ENCODE measurements at regions not wholly inside any gene's neighbourhood (a gene's known extent, or its start where the extent isn't known, plus 50 kb on each side); places are given as distances from the start of the nearest gene placed in this dataset.
"Not testable (repeated sequence)": the region's sequence is repeated elsewhere in the genome, so short reads cannot be mapped to it uniquely, and the experiment has no call there.

DNA sequence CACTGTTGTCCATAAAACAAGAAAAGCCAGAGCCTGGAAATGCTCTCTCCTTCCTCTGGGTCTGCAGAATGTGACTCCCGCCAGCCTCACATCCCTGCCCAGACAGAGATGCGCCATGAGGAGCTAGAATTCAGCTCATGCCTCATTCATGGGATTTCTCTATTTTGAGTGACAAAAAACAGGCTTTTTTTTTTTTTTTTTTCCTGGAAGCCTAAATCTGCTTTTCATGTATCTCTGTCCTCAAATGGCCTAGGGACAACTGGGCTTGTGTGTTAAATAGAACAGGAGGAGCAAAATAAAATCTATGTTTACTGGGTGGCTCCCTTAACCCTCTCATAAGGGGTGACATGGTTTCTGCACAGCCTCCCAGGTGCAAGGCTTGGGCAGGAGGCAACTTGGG lies 679.7 kb upstream of the AUTS2 start:
- no peak for DNase-seq (ENCODE audit: low spot score)

DNA sequence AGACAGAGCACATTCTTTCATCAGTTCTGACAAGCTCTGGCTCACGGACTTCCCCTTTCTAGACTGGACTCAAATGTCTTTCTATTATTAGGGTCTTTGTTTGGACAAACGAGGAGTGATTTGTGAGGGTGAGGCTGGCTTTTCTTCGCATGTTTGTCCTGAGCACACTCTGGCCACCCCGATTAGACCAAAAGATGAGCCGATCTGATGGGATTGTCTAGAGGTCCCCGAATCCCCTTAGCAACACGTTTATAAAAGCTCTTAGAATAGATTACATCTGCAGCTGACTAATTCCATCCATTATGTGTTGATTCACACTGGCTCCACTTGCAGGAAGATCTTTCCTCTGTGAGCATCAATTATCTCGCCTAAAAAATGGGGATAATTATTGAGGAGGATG lies 675.4 kb upstream of the AUTS2 start:
- no peak for DNase-seq (ENCODE audit: low spot score)

DNA sequence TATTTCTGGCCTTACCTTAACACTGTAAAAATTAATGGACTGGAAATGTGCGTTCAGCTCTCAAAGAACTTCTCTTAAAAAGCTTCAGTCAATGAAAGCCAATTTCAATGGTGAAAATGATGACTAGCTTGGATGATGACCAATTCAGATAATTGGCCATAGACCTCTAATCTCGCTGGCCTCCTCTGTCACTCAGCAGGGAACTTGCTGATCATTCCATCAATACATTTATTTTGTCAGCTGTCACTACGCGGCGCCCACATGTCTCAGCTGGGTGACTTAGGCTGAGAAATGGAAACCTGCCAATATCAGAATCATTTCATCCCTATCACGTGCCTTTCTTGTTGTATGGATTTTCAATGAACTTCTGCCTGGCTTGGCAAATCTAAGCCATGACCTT lies 673.0 kb upstream of the AUTS2 start:
- no peak for DNase-seq (ENCODE audit: low spot score)

DNA sequence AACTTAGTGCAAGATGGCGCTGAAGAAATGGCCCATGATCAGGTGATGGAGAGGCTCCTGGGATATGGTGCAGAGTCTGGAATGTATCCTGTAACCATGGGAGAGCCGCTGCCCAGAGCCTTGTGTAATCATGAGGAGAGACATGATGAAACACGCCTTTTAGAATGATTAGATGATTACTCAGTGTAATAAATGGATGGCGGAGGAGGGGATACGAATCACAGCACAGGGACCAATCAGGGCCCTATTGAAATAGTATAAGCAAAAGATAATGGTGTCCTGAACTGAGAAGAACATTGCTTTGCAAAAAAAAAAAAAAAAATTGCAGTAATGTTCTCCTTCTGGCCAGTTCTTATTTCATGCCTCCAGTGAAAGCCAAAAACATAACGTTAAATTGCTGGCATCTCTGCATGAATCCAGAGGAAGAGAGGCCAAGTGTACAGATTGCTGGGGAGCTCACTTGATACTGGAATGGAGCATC lies 668.5 kb upstream of the AUTS2 start:
- DNase-seq (ENCODE audit: low spot score), result no peak

DNA sequence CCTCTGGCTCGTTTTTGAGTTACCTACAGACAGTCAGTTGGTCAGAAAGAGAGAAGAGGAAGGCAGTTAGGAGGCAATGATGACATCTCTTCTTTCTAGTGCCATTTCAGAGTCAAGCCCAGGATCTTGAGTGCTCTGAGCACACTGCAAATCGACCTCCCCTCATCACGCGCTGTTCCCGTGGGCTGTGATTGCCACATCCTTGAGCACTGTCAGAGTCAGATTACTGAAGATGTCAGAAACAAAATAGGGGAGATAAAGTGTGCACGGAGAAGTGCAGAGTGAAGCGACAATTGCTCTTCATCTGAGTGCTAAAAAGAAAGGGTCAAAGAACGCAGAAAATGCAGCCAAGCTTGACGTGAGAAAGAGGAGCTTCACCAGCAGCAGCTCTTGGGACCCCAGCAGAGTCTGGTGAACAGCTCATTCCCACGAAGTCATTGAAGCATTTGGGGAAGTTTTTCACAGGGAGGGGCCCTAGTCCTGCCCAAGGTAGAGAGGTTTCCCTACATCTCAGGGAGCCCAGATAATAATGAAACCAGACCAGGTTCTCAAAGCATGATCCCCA lies 661.7 kb upstream of the AUTS2 start:
- no peak for DNase-seq (ENCODE audit: low spot score)

DNA sequence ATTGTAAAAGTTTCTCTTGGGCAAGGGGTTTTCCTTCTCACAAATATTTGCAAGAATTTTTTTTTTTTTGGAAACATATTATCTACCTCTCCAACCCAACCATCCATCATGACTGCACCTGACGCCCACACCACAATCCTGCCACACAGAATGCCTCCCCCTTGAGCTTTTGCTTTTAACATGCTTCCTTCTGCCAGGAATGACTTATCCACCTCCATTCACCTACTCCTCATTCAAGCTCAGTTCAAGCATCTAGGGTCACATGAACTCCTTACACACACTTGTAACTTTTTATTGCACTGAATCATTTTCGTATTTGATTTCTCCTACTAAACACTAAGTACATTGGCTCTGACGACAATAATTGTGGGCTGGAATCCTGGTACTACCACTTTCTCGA lies 660.1 kb upstream of the AUTS2 start:
- DNase-seq (ENCODE audit: low spot score), result no peak

DNA sequence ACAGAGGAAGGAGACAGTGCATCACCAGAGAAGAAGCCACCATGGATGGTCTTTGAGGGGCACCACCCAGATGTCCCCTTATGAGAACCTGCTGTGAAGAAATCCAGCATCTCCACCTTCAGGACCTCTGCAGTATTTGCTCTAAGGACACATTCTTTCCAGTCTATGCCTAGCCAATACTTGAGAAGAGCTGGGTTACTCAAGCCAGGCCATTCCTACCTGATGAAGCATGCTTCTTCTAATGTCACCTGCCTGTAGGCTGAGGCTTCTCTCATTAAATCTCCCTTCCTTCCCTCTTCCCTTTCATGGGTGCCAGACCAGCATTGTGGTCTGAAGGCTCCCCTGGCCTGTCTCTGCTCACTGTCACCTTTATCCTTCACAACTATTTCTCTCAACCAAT lies 654.5 kb upstream of the AUTS2 start:
- no peak for DNase-seq (ENCODE audit: low spot score)

DNA sequence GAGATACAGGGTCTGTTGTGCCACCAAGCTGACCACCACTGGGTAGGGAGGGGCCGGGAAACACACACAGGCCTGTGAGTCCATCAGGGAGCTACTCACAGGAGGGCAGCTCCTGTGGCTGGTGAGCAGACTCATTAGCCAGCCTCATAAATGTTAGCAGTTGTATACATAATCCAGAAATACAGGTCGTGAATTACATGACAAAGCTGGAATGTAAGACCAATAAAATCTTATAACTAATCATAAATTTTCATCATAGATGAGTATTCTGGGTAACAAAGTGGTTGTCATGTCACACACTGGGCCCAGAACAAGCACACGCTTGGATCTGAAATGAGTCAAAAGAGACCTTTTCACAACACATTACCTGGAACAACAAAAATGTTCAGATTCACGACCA lies 642.6 kb upstream of the AUTS2 start:
- DNase-seq (ENCODE audit: low spot score), result no peak

DNA sequence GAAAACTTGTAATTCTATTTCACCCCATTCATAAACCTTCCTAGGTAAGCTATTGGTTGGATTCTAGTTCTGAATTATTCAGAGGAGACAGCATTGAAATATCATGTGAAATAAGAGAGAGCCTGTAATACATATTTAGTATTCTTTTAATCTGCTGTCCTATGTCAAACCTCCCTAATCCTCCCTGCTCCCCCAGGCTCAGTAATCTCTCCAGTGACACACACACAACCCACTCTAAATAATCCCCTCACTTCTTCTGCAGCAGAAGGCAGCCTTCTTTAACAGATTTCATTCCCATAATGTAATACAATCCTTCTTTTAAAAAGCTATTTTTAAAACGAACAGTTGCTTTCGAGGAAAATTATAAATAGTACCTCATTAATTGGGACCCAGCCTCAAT lies 639.7 kb upstream of the AUTS2 start:
- DNase-seq (ENCODE audit: low spot score), result no peak

DNA sequence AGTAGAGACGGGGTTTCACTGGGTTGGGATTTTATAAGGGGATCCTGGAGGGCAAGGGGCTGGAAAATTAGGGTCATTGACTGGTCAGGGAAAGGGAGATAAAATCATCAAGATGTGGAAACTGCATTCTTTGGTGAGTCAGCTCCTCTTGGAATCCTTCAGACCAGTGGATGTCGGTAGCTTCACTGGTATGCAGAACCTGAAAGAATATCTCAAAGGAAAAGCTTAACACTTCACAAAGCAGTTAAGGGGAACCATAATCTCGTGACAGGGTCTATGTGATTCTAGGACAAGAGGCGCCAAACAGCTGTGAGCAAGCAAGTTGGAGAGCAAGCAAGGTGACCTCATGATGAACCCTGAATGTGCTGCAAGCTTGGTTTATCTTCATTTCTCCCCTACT lies 634.7 kb upstream of the AUTS2 start:
- no peak for DNase-seq (ENCODE audit: low spot score)

DNA sequence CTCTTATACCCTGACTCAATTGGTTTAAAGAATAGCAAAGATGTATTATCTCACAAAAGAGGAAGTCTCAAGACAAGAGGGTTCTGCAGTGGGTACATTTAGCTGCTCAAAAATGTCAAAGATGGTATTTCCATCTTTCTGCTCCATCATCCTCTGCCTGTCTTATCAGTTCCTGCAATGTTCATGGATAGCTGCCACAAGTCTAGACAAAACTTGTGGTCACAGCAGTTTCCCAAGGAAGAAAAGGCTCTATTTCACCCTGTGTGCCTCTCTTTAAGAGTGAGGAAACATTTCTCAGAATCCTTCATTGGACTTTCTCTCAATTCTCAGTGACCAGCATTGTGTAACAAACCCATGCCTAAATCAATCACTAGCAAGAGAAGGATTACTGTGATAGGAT lies 634.2 kb upstream of the AUTS2 start:
- DNase-seq (ENCODE audit: low spot score), result no peak

DNA sequence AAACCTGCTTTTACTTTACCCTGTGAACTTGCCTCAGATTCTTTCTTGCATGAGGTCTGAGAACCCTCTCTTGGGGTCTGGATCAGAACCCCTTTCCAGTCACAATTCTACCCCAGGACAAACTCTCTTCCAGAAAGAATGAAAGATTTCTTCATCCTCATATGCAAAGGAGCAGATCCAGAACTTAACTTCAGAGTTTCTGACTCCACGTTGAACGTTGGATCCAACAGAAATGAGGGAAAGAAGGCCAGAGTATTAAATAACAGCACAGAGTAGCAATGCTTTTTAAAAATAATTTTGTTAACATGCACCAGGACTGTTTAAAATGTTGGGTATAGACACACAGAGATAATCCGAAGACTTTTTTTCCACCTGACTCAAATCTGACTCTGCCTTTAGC lies 632.9 kb upstream of the AUTS2 start:
- no peak for DNase-seq (ENCODE audit: low spot score)

DNA sequence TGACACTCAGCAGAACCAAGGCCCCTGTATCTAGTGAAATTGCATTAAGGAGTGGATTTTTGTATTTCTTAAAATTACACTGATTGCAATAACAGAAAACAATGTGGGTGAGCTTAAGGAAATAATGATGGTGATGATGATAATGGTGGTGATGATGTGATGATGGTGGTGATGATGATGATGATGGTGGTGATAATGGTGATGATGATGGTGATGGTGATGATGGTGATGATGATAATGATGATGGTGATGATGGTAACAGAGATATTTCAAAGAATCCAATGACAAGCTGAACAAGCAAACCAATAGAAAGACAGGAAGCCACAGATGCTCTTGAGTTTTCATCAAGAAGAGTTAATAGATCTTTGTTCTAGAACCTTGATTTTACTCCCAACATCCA lies 630.7 kb upstream of the AUTS2 start:
- DNase-seq (ENCODE audit: low spot score), result no peak

DNA sequence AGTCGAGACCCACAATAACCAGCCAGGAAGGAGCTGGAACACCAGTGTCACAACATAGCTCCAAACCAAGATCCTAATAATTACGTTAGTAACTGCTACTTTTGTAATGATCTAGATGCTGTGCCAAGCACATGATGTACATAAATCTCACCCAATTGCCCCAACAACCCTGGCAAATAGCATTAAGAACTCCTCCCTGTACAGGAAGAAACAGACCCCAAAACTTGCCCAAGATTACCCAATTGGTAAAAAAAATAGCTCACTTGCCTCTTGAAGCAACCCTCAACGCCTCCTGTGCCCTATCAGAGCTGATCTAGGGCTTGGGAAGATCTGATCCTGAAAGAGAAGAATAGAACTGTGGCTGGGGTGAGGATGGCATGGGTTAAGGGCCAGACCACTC lies 628.7 kb upstream of the AUTS2 start:
- DNase-seq (ENCODE audit: low spot score), result no peak

DNA sequence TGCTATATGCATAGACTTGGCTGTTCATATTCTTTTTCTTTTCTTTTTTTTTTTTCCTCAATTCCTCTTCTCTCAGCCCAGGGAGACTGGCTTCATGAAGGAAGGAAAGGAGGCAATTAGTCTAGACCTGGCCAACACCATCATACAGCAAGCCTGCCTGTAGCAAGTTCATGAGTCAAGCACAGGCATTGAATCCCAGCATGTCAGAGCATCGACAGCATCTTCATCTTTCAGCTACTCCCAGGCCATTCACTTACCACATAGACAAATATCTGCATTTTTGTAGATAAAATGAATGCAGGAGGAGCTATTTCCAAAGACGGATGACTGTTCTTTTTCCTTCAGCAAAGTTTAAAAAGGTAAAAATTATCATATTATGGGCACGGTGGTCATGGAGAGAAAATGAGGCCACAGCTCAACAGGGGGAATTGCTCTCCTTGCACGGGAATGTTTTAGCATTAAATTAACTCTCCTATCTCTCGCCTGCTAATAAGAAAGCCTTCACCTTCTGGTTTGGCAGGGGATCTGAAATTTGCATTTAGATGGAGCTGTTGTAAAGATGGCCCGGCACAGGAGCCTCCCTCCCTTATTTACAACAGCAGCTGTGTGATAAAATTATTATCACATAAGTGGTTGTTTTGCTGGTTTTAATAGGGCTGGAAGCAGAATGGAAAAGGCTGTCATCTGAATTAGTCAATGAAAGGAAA lies 626.5 kb upstream of the AUTS2 start:
- DNase-seq (ENCODE audit: low spot score), result no peak

DNA sequence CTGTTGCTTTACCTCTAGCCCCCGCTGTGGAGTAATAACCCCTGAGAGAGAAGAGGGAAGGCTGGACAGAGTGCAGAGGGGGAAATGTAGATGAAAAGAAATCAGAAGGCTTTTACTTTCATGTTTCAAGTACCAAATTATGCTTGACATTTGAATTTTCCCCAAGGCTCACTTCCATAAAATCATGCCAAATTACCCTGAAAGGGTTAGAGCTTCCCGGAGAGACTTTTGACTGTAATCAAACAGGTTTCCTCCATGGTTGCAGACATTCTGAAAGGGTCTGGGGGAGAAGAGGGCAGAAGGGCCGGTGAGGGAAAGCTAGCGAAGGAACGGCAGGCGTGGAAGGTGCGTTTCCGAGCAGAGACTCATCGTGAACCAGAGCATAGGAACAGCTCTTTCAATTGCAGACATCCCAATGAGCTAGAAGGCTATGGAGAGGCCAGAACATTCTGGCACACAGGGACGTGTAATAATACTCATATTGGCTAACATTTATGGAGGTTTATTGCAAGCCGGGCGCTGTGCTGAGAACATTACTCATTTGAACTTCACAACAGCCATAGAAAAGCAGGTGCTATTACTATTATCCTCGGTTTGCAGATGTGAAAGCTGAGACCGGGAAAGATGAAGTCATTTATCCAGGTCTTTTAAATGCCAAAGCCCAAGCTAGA lies 620.8 kb upstream of the AUTS2 start:
- no peak for DNase-seq (ENCODE audit: low spot score)

DNA sequence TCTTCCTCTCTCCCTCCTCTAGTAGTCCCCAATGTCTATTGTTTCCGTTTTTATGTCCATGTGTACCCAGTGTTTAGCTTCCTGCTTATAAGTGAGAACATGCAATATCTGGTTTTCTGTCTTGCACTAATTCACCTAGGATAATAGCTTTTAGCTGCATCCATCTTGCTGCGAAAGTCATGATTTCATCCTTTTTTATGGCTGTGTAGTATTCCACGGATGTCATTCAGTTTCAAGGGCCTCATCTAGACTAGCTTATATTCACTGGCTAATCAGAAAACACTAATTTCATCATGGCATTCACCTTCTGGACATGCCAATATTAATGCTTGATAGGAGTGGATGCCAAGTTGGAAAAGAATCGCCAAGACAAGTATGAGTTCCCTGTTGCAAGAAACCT lies 619.6 kb upstream of the AUTS2 start:
- no peak for DNase-seq (ENCODE audit: low spot score)

DNA sequence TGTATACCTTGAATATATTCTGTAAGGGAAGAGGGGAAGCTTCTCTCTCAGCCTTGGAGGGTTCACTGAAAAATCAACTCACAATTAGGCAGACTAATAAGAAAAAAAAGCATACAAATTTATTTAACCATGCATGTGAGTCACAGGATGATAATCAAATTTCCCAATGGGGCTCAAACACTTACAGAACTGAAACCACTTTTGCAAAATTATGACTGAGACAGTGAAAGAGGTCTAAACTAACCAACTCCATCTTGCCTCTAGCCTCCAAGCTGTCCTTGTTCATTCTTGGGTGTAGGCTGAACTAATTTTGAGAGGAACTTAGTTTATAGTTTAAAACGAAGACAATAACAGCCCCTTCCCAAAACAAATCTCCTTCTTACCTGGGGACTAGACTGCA lies 618.3 kb upstream of the AUTS2 start:
- DNase-seq (ENCODE audit: low spot score), result no peak

DNA sequence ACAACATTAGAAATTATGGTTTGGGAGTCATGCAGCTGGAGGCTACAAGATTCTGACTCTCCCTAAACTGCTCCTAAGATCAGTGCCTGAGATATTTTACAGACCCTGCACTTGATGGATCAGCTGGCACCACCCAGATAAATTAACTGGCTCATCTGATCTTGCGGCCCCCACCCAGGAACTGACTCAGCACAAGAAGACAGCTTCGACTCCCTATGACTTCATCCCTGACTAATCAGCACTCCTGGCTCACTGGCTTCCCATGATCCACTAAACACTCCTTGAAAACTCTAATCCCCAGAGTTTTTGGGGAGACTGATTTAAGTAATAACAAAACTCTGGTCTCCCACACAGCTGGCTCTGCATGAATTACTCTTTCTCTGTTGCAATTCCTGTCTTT lies 617.8 kb upstream of the AUTS2 start:
- DNase-seq (ENCODE audit: low spot score), result not testable (repeated sequence)

DNA sequence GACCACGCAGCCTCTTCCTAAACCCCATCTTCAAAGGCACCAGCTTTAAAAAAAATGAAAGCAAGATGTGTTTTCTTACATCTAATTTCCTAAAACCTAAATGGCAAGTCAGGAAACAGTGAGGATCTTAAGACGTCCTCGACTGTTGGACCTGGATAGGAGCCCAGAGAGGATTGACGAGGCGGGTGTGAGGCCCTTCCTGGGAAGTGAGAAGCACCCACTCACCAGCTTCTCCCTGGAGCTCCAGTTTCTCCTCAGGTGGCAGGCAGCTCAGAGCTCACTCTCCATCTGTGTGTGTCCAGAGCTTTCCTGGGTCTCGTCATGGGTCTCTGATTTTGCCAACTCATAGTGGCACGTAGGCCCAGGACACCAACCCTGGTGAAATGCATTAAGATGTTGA lies 614.0 kb upstream of the AUTS2 start:
- no peak for DNase-seq (ENCODE audit: low spot score)

DNA sequence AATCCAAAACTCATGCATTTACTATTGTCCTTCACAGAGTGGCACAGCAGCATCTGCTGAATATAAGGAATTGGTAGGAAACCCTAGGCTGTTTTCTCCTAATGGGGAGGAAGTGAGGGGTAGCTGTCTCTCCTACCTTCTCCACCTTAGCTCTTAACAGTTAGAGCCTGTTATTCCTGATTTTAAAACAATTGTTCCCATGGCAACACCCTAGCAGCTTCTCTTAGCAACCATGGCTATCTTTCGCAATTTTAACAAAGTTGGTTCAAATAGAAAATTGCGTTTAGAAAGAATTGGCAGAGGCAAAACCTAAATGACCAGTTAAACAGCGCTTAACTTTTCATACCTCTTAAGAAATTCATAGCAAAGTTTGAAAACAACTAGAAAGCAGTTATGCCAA lies 603.4 kb upstream of the AUTS2 start:
- DNase-seq (ENCODE audit: low spot score), result no peak

DNA sequence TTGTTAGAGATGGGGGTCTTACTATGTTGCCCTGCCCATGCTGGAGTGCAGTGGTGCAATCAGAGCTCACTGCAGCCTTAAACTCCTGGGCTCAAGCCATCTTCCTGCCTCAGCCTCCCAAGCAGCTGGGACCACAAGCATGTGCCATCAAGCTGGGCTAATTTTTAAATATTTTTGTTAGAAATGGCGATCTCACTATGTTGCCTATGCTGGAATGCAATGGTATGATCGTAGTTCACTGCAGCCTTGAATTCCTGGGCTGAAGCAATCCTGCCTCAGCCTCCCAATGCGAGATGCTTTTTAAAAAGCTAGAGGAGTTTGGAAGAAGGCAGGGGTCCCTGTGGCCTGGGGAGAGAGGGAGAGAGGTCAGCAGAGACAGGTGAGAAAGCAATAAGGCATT lies 600.1 kb upstream of the AUTS2 start:
- no peak for DNase-seq (ENCODE audit: low spot score)

DNA sequence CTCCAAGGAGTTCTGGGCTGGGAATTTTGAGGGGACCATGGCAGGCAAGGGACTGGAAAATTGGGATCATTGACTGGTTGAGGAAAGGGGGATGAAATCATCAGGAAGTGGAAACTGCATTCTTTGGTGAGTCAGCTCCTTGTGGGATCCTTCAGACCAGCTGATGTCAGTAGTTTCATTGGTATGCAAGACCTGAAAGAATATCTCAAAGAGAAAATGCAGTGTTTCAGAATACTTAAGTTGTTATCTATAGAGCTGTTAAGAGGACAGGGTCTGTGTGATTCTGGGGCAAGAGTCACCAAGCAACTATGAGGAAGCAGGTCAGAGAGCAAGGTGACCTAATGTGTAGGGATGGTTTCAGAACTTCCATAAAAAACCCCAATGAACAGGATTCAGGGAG lies 595.9 kb upstream of the AUTS2 start:
- DNase-seq (ENCODE audit: low spot score), result no peak

DNA sequence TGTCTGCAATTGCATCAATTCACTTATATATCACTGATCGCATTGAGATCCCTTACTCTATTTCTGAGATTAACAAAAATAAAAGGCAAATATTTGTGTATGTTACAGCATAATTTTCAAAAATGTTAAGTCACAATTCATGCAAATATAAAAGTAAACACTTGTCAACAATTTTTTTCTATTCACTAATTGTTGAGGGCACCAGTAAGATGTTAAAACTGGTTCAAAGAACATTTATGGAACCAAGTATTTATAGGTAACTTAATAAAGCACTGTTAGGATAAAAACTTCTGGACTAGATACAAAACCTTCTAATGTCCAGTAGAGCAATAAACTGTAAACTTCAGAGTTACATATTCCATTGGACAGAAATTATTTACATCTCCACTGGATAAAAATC lies 586.1 kb upstream of the AUTS2 start:
- no peak for DNase-seq (ENCODE audit: low spot score)

Measured in CD4-positive, alpha-beta T cell treated with Interleukin-2 at 100 ng/mL for 4 hours (primary cell).